ENCODE measurements at regions not wholly inside any gene's neighbourhood (a gene's known extent, or its start where the extent isn't known, plus 50 kb on each side); places are given as distances from the start of the nearest gene placed in this dataset.

- no peak for DNase-seq (ENCODE audit: low read depth)
- no peak for TF ChIP-seq CTCF (conservative IDR thresholded peaks at IDR 0.05; ENCODE audit: low read length)
- H3K4me3 ChIP-seq (ENCODE audit: low read length) = no peak overlapping the region
Observed at GRCh38 chr3:145355206-145355605, 805.8 kb downstream of the PLOD2 start.

- DNase-seq (ENCODE audit: low read depth) = no peak
- TF ChIP-seq CTCF (conservative IDR thresholded peaks at IDR 0.05; ENCODE audit: low read length) = no peak
- no peak overlapping the region for H3K4me3 ChIP-seq (ENCODE audit: low read length)
Observed at GRCh38 chr3:145357453-145357852, 803.5 kb downstream of the PLOD2 start.

- DNase-seq (ENCODE audit: low read depth) = no peak
- TF ChIP-seq CTCF (conservative IDR thresholded peaks at IDR 0.05; ENCODE audit: low read length) = no peak
- no peak overlapping the region for H3K4me3 ChIP-seq (ENCODE audit: low read length)
Observed at GRCh38 chr3:145359040-145359439, 801.9 kb downstream of the PLOD2 start.

- TF ChIP-seq CTCF (conservative IDR thresholded peaks at IDR 0.05; ENCODE audit: low read length) = no peak
- DNase-seq (ENCODE audit: low read depth) = no peak
- no peak overlapping the region for H3K4me3 ChIP-seq (ENCODE audit: low read length)
Observed at GRCh38 chr3:145368748-145369147, 792.2 kb downstream of the PLOD2 start.

GRCh38 chr3:145370870-145371269, 790.1 kb downstream of the PLOD2 start:
- H3K4me3 ChIP-seq (ENCODE audit: low read length) = no peak overlapping the region
- no peak for TF ChIP-seq CTCF (conservative IDR thresholded peaks at IDR 0.05; ENCODE audit: low read length)
- DNase-seq (ENCODE audit: low read depth) = no peak

GRCh38 chr3:145377301-145377700, 783.7 kb downstream of the PLOD2 start:
- no peak for TF ChIP-seq CTCF (conservative IDR thresholded peaks at IDR 0.05; ENCODE audit: low read length)
- H3K4me3 ChIP-seq (ENCODE audit: low read length) = no peak overlapping the region
- DNase-seq (ENCODE audit: low read depth) = no peak

- TF ChIP-seq CTCF (conservative IDR thresholded peaks at IDR 0.05; ENCODE audit: low read length) = no peak
- no peak overlapping the region for H3K4me3 ChIP-seq (ENCODE audit: low read length)
- no peak for DNase-seq (ENCODE audit: low read depth)
Observed at GRCh38 chr3:145383416-145383815, 777.6 kb downstream of the PLOD2 start.
